CD4-positive, alpha-beta T cell (primary cell): ENCODE measurements at regions not wholly inside any gene's neighbourhood (a gene's known extent, or its start where the extent isn't known, plus 50 kb on each side); places are given as distances from the start of the nearest gene placed in this dataset.

ENCODE experiments used
- ATAC-seq: fragments of 200-7000 bp; cut with Tn5 transposase; one replicate; pipeline ENCODE4 v1.10.0; 2022; ENCODE audit warnings: mild to moderate bottlenecking; ENCODE audit not compliant: poor library complexity
- CTCF ChIA-PET: fragments of 350-600 bp; sonication (Branson Sonifier 250); formaldehyde crosslinking; loops from one replicate; lab custom pipeline; 2021; ENCODE audit warnings: antibody characterized with exemption, inconsistent platforms; lab: Charles Lee
- POLR2A ChIA-PET: fragments of 350-600 bp; sonication (Branson Sonifier 250); formaldehyde crosslinking; loops from one replicate; lab custom pipeline; 2021; ENCODE audit warnings: antibody characterized with exemption, inconsistent platforms; lab: Charles Lee
- DNase-seq, 14 experiments: peaks; one replicate each; pipeline ENCODE4 v3.0.0-alpha.2; 2013 to 2020; ENCODE audit warnings: mixed read lengths in 2 of 14
- H3K27ac ChIP-seq, 2 donors: one replicate each; pipeline versions ENCODE4 v1.5.1 to v1.7.0; 2013; ENCODE audit warnings: low read length in 2 of 2, low read depth in 1 of 2, mild to moderate bottlenecking in 1 of 2
- H3K27me3 ChIP-seq, 2 experiments: 1 replicate in 1 of 2; 2 replicates in 1 of 2; pipeline versions ENCODE4 v1.6.1 to v1.7.0; 2013; ENCODE audit warnings: low read length in 2 of 2, control low read depth in 1 of 2, mild to moderate bottlenecking in 1 of 2, moderate library complexity in 1 of 2; ENCODE audit not compliant: insufficient read depth in 2 of 2, control insufficient read depth in 1 of 2
- H3K36me3 ChIP-seq: one replicate; pipeline ENCODE4 v1.6.1; 2013; ENCODE audit warnings: low read length, control low read depth; ENCODE audit not compliant: insufficient read depth
- H3K4me1 ChIP-seq: one replicate; pipeline ENCODE4 v1.6.1; 2013; ENCODE audit warnings: low read length, control low read depth; ENCODE audit not compliant: insufficient read depth
- H3K4me3 ChIP-seq: one replicate; pipeline ENCODE4 v1.5.1; 2013; ENCODE audit warnings: mild to moderate bottlenecking, low read length, moderate library complexity
- H3K9me3 ChIP-seq, 2 experiments: 1 replicate in 1 of 2; 2 replicates in 1 of 2; pipeline versions ENCODE4 v1.6.1 to v1.7.0; 2013; ENCODE audit warnings: low read length in 2 of 2, mild to moderate bottlenecking in 2 of 2, control low read depth in 1 of 2, moderate library complexity in 1 of 2; ENCODE audit not compliant: control insufficient read depth in 1 of 2, insufficient read depth in 1 of 2
- H3K27ac Mint-ChIP-seq: one replicate; pipeline ENCODE4 v1.8.0; 2020; ENCODE audit warnings: mixed read lengths
- H3K27me3 Mint-ChIP-seq: one replicate; pipeline ENCODE4 v1.8.0; 2021; ENCODE audit warnings: mixed read lengths
- H3K36me3 Mint-ChIP-seq: one replicate; pipeline ENCODE4 v1.8.0; 2021; ENCODE audit warnings: low read depth, mixed read lengths
- H3K4me1 Mint-ChIP-seq: one replicate; pipeline ENCODE4 v1.8.0; 2021; ENCODE audit warnings: low read depth, mixed read lengths
- H3K4me3 Mint-ChIP-seq: one replicate; pipeline ENCODE4 v1.8.0; 2020; ENCODE audit warnings: mild to moderate bottlenecking, mixed read lengths
- H3K9me3 Mint-ChIP-seq: one replicate; pipeline ENCODE4 v1.8.0; 2020; ENCODE audit warnings: mixed read lengths
- intact Hi-C, 2 experiments: fragments of 100-400 bp; cut with DNase I in 1 of 2; cut with micrococcal nuclease in 1 of 2; formaldehyde crosslinking; loops; one replicate each; pipeline versions ENCODE4 v1.15.1 to v1.9.0; 2023 to 2025; cut with DNase I, micrococcal nuclease
- TF ChIP-seq, protein P1 (sequence below): fragments of 200-600 bp; IDR thresholded peaks from one replicate; pipeline ENCODE4 v1.8.0; 2022; ENCODE audit warnings: antibody characterized with exemption, mild to moderate bottlenecking

DNA sequence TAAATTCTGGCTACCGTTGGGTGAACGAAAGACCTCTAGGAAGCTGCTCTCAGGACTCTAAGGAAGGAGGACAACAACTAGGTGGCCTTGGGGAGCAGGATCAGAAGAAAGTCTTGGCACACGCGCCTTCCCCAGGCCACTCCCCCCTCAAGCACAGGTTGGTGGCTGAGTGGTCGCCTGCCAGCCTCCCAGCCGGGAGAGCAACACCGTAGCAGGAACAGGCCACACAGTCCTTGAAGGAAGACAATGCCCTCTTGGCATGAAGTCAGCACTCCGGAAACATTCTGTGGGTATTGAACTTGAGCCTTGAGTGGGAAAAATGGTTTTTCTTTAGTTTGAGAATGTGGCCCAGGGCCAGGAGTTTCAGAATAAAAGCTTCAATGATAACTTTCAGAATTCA, 87.4 kb upstream of the AGAP1 start:
- intact Hi-C loops: no loop called here
- H3K27ac Mint-ChIP-seq: no peak overlapping the region
- Histone ChIP-seq H3K4me3 (no peak overlapping the region), H3K4me1 (no peaks in the 10 kb centered on the region), H3K27me3 (no peaks in the 10 kb centered on the region), H3K36me3 (no peaks in the 10 kb centered on the region), H3K9me3 (no peaks in the 10 kb centered on the region), H3K27ac (no peak overlapping the region)
- no peak overlapping the region for H3K4me3 Mint-ChIP-seq
- TF ChIP-seq, protein P1, sequence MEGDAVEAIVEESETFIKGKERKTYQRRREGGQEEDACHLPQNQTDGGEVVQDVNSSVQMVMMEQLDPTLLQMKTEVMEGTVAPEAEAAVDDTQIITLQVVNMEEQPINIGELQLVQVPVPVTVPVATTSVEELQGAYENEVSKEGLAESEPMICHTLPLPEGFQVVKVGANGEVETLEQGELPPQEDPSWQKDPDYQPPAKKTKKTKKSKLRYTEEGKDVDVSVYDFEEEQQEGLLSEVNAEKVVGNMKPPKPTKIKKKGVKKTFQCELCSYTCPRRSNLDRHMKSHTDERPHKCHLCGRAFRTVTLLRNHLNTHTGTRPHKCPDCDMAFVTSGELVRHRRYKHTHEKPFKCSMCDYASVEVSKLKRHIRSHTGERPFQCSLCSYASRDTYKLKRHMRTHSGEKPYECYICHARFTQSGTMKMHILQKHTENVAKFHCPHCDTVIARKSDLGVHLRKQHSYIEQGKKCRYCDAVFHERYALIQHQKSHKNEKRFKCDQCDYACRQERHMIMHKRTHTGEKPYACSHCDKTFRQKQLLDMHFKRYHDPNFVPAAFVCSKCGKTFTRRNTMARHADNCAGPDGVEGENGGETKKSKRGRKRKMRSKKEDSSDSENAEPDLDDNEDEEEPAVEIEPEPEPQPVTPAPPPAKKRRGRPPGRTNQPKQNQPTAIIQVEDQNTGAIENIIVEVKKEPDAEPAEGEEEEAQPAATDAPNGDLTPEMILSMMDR: no peak
- DNase-seq: no peak
- ChIA-PET CTCF (no interaction called here), POLR2A (no interaction called here)
- H3K36me3 Mint-ChIP-seq: no peaks in the 10 kb centered on the region
- H3K27me3 Mint-ChIP-seq: peaks cover 22% of the 10 kb centered on the region
- ATAC-seq: no peak
- H3K4me1 Mint-ChIP-seq: no peaks in the 10 kb centered on the region
- no peaks in the 10 kb centered on the region for H3K9me3 Mint-ChIP-seq

DNA sequence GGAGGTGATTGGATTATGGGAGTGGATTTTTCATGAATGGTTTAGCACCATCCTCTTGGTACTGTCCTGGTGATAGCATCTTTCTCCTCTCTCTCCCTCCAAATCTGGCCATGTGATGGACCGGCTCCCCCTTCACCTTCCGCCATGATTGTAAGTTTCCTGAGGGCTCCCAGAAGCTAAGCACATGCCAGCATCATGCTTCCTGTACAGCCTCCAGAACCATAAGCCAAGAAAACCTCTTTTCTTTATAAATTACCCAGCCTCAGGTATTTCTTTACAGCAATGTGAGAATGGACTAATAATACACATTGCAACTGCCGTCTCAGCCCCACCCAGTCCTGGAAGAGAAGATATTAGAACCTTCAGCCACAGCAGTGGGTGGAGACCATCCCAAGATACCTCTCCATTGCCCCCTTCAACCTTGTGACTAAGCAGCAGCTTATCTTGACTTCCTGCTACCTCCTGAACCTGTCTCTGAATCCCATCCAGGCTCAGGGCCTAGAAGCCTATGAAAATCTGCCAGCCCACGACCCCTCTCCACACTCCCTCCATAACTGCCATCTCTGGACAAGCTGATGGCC, 81.8 kb upstream of the AGAP1 start:
- Mint-ChIP-seq H3K27me3 (peaks cover 14% of the 10 kb centered on the region), H3K36me3 (no peaks in the 10 kb centered on the region), H3K4me1 (no peaks in the 10 kb centered on the region), H3K27ac (no peak overlapping the region), H3K9me3 (no peaks in the 10 kb centered on the region), H3K4me3 (no peak overlapping the region)
- no peaks in the 10 kb centered on the region for H3K36me3 ChIP-seq
- ATAC-seq: no peak
- ChIA-PET POLR2A (no interaction called here), CTCF (no interaction called here)
- TF ChIP-seq, protein P1: no peak
- no peak for DNase-seq
- H3K9me3 ChIP-seq: peaks cover 0 to 3% of the 10 kb centered on the region in 2 experiments
- H3K4me3 ChIP-seq: no peak overlapping the region
- H3K27ac ChIP-seq: no peak overlapping the region
- H3K27me3 ChIP-seq: no peaks in the 10 kb centered on the region
- intact Hi-C loops: no loop called here
- H3K4me1 ChIP-seq: no peaks in the 10 kb centered on the region

DNA sequence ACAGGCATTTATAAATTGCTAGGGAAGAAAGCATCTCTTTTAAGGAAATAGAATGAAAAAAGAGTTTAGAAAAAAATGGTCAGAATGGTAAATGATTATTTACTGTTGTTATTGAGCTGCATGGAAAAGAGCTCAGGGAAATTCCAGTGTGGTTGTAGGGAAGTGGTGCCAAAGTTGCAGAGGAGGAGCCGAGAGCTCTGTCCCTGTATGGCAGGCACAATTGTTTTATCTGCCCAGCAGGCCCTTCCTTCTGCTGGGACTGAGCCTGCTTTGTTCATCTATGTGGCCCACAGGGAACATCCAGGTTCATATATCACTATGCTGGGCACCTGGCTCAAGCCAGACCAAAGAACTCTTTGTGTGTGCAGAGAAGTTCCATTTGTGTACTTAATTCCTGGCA, 80.8 kb upstream of the AGAP1 start:
- ChIA-PET CTCF (no interaction called here), POLR2A (no interaction called here)
- no peaks in the 10 kb centered on the region for H3K36me3 Mint-ChIP-seq
- intact Hi-C loops: no loop called here
- Histone ChIP-seq H3K4me1 (no peaks in the 10 kb centered on the region), H3K9me3 (peaks cover 0 to 3% of the 10 kb centered on the region in 2 experiments), H3K27me3 (no peaks in the 10 kb centered on the region), H3K4me3 (no peak overlapping the region), H3K27ac (no peak overlapping the region), H3K36me3 (no peaks in the 10 kb centered on the region)
- H3K27me3 Mint-ChIP-seq: peaks cover 23% of the 10 kb centered on the region
- no peaks in the 10 kb centered on the region for H3K4me1 Mint-ChIP-seq
- no peak overlapping the region for H3K27ac Mint-ChIP-seq
- no peak overlapping the region for H3K4me3 Mint-ChIP-seq
- ATAC-seq (no peak), DNase-seq (no peak)
- H3K9me3 Mint-ChIP-seq: no peaks in the 10 kb centered on the region
- TF ChIP-seq, protein P1: no peak
